NCI-H2081 (cell line): ENCODE measurements at regions not wholly inside any gene's neighbourhood (a gene's known extent, or its start where the extent isn't known, plus 50 kb on each side); places are given as distances from the start of the nearest gene placed in this dataset.

Experiments
- DNase-seq, 2 experiments: peaks; one replicate each; lab custom pipeline; 2025; lab: John Stamatoyannopoulos, UW

DNA sequence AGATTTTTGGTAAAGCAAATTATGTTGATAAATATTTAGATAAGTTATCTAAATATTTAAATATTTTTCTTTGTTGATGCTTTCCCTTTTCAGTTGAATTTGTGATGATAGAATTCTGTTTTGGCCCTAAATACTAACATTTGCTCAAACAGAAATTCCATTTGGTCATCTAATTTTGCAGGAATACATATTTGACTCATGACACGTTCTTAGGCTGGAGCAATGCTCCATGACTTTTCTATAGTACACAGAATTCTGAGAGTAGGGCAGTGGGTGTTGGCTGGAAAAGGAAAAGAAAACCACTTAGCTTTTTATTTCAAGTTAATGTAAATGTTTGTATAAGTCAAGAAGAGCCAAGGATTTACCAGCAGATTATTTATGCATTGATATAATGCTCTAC lies 58.6 kb upstream of the GK2 start:
- DNase-seq: no peak
